Breast epithelium (tissue), 3 donors: ENCODE measurements at regions not wholly inside any gene's neighbourhood (a gene's known extent, or its start where the extent isn't known, plus 50 kb on each side); places are given as distances from the start of the nearest gene placed in this dataset.

ENCODE experiments used
- CTCF ChIP-seq, 3 donors: fragments of 450-650 bp; IDR thresholded peaks; one replicate each; pipeline ENCODE4 v1.5.1; 2016 to 2017; ENCODE audit warnings: antibody characterized with exemption in 3 of 3, mild to moderate bottlenecking in 3 of 3, moderate library complexity in 3 of 3
- POLR2A ChIP-seq: fragments of 450-650 bp; IDR thresholded peaks from one replicate; pipeline ENCODE4 v1.6.1; 2016; ENCODE audit warnings: antibody characterized with exemption, mild to moderate bottlenecking, moderate library complexity

DNA sequence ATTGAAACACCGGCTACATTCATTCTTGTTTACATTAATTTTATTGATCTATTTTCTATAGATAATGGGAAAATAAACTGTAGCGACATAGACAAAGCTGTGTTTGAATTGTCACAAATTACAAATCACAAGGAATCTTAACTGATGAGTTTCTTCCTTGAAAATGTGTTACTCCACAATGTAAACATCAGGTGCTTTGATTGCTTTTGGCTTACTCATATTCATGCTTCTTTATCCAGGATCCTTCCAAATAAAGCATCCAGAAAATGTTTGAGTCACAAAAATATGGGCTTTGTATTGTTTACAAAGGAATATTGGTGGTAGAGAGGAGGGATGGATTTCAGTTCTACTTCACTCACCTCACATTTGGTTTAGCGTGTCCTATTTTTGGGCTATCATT lies 64.0 kb downstream of the BMP2 start:
- no peak for TF ChIP-seq CTCF (IDR thresholded peaks at IDR 0.05)
- TF ChIP-seq POLR2A, result no peak
